ENCODE measurements at regions not wholly inside any gene's neighbourhood (a gene's known extent, or its start where the extent isn't known, plus 50 kb on each side); places are given as distances from the start of the nearest gene placed in this dataset.

GRCh38 chr3:95670765-95671164 lies 1143.6 kb upstream of the EPHA6 start:
- TF ChIP-seq CTCF (IDR thresholded peaks at IDR 0.05) (no peak), EZH2 (IDR thresholded peaks at IDR 0.05; ENCODE audit: borderline replicate concordance, insufficient read depth, low read depth, low read length, poor library complexity, severe bottlenecking) (no peak)

Data from B cell (primary cell).